T-cell (primary cell): ENCODE measurements at regions not wholly inside any gene's neighbourhood (a gene's known extent, or its start where the extent isn't known, plus 50 kb on each side); places are given as distances from the start of the nearest gene placed in this dataset.

Experiments used
- ATAC-seq, 4 experiments: fragments of 200-7000 bp in 3 of 4; fragments of 150-1000 bp in 1 of 4; cut with Tn5 transposase; replicated peaks in 1 of 4; 1 replicate in 3 of 4; 2 replicates in 1 of 4; pipeline ENCODE4 v1.10.0; 2021; ENCODE audit warnings: moderate library complexity in 3 of 4, mild to moderate bottlenecking in 2 of 4, moderate number of reproducible peaks in 1 of 4
- CTCF ChIA-PET, 2 donors: fragments of 300-600 bp; sonication (Branson Sonifier 250); formaldehyde crosslinking; loops; one replicate each; lab custom pipeline; 2022; ENCODE audit warnings: antibody characterized with exemption in 2 of 2; lab: Charles Lee
- POLR2A ChIA-PET, 2 donors: fragments of 300-600 bp; sonication (Branson Sonifier 250); formaldehyde crosslinking; loops; one replicate each; lab custom pipeline; 2022; ENCODE audit warnings: antibody characterized with exemption in 2 of 2; lab: Charles Lee
- DNase-seq, 35 experiments: peaks; one replicate each; pipeline versions ENCODE4 v3.0.0 to v3.0.0-alpha.2; 2013 to 2023
- H3K27ac ChIP-seq: one replicate; pipeline ENCODE4 v1.5.1; 2013; ENCODE audit warnings: low read length
- H3K27me3 ChIP-seq, 2 experiments: replicated peaks in 1 of 2; 1 replicate in 1 of 2; 2 replicates in 1 of 2; pipeline versions ENCODE4 v1.6.1 to v1.7.0; 2013; ENCODE audit warnings: low read length in 1 of 2, mixed read lengths in 1 of 2; ENCODE audit not compliant: control insufficient read depth in 2 of 2, insufficient read depth in 2 of 2; ENCODE audit errors: extremely low read depth in 1 of 2
- H3K36me3 ChIP-seq, 2 donors: 1 replicate in 1 of 2; 2 replicates in 1 of 2; pipeline versions ENCODE4 v1.6.1 to v1.7.0; 2013; ENCODE audit warnings: low read length in 1 of 2; ENCODE audit not compliant: control insufficient read depth in 2 of 2, insufficient read depth in 1 of 2; ENCODE audit errors: extremely low read depth in 1 of 2
- H3K4me1 ChIP-seq, 2 experiments: 1 replicate in 1 of 2; 2 replicates in 1 of 2; pipeline versions ENCODE4 v1.6.1 to v1.7.0; 2013; ENCODE audit warnings: low read length in 2 of 2, mixed read lengths in 1 of 2; ENCODE audit not compliant: insufficient read depth in 2 of 2, control insufficient read depth in 1 of 2; ENCODE audit errors: extremely low read depth in 1 of 2
- H3K4me3 ChIP-seq, 2 donors: 1 replicate in 1 of 2; 2 replicates in 1 of 2; pipeline versions ENCODE4 v1.5.1 to v1.7.0; 2013; ENCODE audit warnings: mild to moderate bottlenecking in 2 of 2, low read length in 1 of 2, moderate library complexity in 1 of 2; ENCODE audit not compliant: control insufficient read depth in 1 of 2; ENCODE audit errors: extremely low read depth in 1 of 2
- H3K9me3 ChIP-seq: 2 replicates; pipeline ENCODE4 v1.7.0; 2013
- H3K27ac Mint-ChIP-seq, 2 donors: one replicate each; pipeline ENCODE4 v1.8.0; 2020 to 2021; ENCODE audit warnings: mild to moderate bottlenecking in 2 of 2, mixed read lengths in 2 of 2
- H3K27me3 Mint-ChIP-seq, 2 donors: one replicate each; pipeline ENCODE4 v1.8.0; 2021 to 2022; ENCODE audit warnings: mixed read lengths in 2 of 2
- H3K36me3 Mint-ChIP-seq: one replicate; pipeline ENCODE4 v1.8.0; 2021; ENCODE audit warnings: mixed read lengths
- H3K4me1 Mint-ChIP-seq, 3 donors: one replicate each; pipeline ENCODE4 v1.8.0; 2020 to 2022; ENCODE audit warnings: mixed read lengths in 3 of 3, mild to moderate bottlenecking in 1 of 3
- H3K4me3 Mint-ChIP-seq, 3 donors: one replicate each; pipeline ENCODE4 v1.8.0; 2020 to 2022; ENCODE audit warnings: mild to moderate bottlenecking in 3 of 3, mixed read lengths in 3 of 3, moderate library complexity in 3 of 3
- H3K9me3 Mint-ChIP-seq, 3 donors: one replicate each; pipeline ENCODE4 v1.8.0; 2020 to 2022; ENCODE audit warnings: mixed read lengths in 3 of 3
- WGBS: methylation state at CpG from one replicate; pipeline ENCODE4 v1.1.5; 2013; ENCODE audit warnings: missing lambda C conversion rate; ENCODE audit not compliant: insufficient coverage; 5-methylcytosine and 5-hydroxymethylcytosine counted together

DNA sequence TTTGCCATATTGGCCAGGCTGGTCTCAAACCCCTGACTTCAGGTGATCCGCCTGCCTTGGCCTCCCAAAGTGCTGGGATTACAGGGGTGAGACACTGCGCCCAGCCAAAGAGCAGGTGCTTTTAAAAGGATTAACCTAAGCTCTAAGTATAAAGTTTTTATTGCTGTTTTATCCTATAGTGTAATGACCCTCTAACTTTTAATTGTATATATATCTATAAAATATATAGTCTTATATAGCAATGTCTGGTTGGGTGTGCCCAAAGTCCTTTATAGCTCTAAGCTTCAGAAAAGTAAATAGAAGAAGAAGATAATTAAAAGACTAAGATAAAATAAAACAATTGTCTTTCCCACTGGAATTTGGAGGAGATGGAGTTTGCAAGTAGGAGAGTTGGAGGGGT, 73.8 kb upstream of the ATP5PO start:
- Mint-ChIP-seq H3K4me3 (no peak overlapping the region), H3K27ac (no peak overlapping the region), H3K9me3 (peaks cover 0 to 11% (median 0%) of the 10 kb centered on the region in 3 donors), H3K4me1 (peaks cover 18 to 37% (median 28%) of the 10 kb centered on the region in 3 donors), H3K27me3 (no peaks in the 10 kb centered on the region), H3K36me3 (peaks cover 2% of the 10 kb centered on the region)
- Histone ChIP-seq H3K4me1 (peaks cover 0 to 16% of the 10 kb centered on the region in 2 experiments), H3K27ac (no peak overlapping the region), H3K27me3 (peaks cover 0 to 3% of the 10 kb centered on the region in 2 experiments), H3K4me3 (no peak overlapping the region), H3K9me3 (no peaks in the 10 kb centered on the region), H3K36me3 (no peaks in the 10 kb centered on the region)
- ChIA-PET POLR2A (interaction anchor here in 1 of 2 donors (0.6 kb wide), 1 partner anchor 433 kb away, joined by 3 read pairs; no protein-coding TSS in a partner anchor), CTCF (interaction anchor here in 1 of 2 donors (0.6 to 0.7 kb wide), 3 partner anchors 40 to 1947 kb away, joined by 3 to 4 read pairs (median 3); no protein-coding TSS in a partner anchor)
- no peak for DNase-seq
- no CpG with 5 or more reads among the region's 2 CpGs for WGBS
- no peak for ATAC-seq

GRCh38 chr21:33988237-33989017, 72.8 kb upstream of the ATP5PO start:
- Histone ChIP-seq H3K36me3 (no peaks in the 10 kb centered on the region), H3K27ac (no peak overlapping the region), H3K27me3 (peaks cover 0 to 6% of the 10 kb centered on the region in 2 experiments), H3K4me3 (no peak overlapping the region), H3K4me1 (peaks cover 0 to 16% of the 10 kb centered on the region in 2 experiments), H3K9me3 (no peaks in the 10 kb centered on the region)
- peaks cover 2% of the 10 kb centered on the region for H3K36me3 Mint-ChIP-seq
- no peak for DNase-seq
- no peaks in the 10 kb centered on the region for H3K27me3 Mint-ChIP-seq
- POLR2A ChIA-PET: interaction anchor here (0.6 kb wide), 2 partner anchors 42 to 147 kb away, joined by 4 read pairs; no protein-coding TSS in a partner anchor
- ATAC-seq: no peak
- no peak overlapping the region for H3K27ac Mint-ChIP-seq
- WGBS: 88% methylated on average over 5 of the region's 10 CpGs
- CTCF ChIA-PET: interaction anchor here in 1 of 2 donors (0.6 kb wide), 1 partner anchor 21 kb away, joined by 4 read pairs; no protein-coding TSS in a partner anchor
- peaks cover 0 to 5% (median 0%) of the 10 kb centered on the region in 3 donors for H3K9me3 Mint-ChIP-seq
- peaks cover 12 to 33% (median 22%) of the 10 kb centered on the region in 3 donors for H3K4me1 Mint-ChIP-seq
- H3K4me3 Mint-ChIP-seq: no peak overlapping the region

DNA sequence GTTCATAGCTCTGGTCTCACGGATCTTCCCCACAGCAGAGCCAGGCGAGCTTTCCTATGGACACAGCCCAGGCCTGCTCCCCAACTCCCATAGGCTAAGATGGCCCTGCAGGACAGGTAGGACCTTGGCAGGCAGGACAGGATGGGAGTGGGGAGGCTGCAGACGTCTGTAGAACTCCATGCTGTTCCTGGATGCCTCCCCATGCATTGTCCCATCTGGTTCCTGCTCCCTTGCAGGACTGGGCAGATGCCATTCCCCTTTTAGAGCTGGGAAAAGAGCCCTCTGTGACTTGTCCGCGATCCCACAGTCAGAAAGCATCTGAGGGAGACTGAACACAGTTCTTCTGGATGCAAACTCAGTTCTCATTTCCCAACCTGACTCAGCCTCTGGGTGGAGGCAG, 71.9 kb upstream of the ATP5PO start:
- H3K9me3 Mint-ChIP-seq: peaks cover 0 to 3% (median 0%) of the 10 kb centered on the region in 3 donors
- peaks cover 0 to 6% of the 10 kb centered on the region in 2 experiments for H3K27me3 ChIP-seq
- H3K36me3 Mint-ChIP-seq: peaks cover 2% of the 10 kb centered on the region
- no peaks in the 10 kb centered on the region for H3K36me3 ChIP-seq
- POLR2A ChIA-PET: interaction anchor here in 1 of 2 donors (0.6 kb wide), 1 partner anchor 106 kb away, joined by 3 read pairs; no protein-coding TSS in a partner anchor
- H3K4me1 Mint-ChIP-seq: peaks cover 15 to 36% (median 23%) of the 10 kb centered on the region in 3 donors
- no peak overlapping the region for H3K4me3 Mint-ChIP-seq
- H3K4me3 ChIP-seq: no peak overlapping the region
- WGBS: 100% methylated on average over 3 of the region's 5 CpGs
- CTCF ChIA-PET: interaction anchor here (0.6 to 1.4 kb wide), 2 partner anchors 20 to 64 kb away, joined by 4 to 5 read pairs; no protein-coding TSS in a partner anchor
- DNase-seq: no peak
- no peaks in the 10 kb centered on the region for H3K9me3 ChIP-seq
- no peaks in the 10 kb centered on the region for H3K27me3 Mint-ChIP-seq
- ATAC-seq: no peak
- no peak overlapping the region for H3K27ac Mint-ChIP-seq
- H3K27ac ChIP-seq: no peak overlapping the region
- H3K4me1 ChIP-seq: peaks cover 0 to 16% of the 10 kb centered on the region in 2 experiments

DNA sequence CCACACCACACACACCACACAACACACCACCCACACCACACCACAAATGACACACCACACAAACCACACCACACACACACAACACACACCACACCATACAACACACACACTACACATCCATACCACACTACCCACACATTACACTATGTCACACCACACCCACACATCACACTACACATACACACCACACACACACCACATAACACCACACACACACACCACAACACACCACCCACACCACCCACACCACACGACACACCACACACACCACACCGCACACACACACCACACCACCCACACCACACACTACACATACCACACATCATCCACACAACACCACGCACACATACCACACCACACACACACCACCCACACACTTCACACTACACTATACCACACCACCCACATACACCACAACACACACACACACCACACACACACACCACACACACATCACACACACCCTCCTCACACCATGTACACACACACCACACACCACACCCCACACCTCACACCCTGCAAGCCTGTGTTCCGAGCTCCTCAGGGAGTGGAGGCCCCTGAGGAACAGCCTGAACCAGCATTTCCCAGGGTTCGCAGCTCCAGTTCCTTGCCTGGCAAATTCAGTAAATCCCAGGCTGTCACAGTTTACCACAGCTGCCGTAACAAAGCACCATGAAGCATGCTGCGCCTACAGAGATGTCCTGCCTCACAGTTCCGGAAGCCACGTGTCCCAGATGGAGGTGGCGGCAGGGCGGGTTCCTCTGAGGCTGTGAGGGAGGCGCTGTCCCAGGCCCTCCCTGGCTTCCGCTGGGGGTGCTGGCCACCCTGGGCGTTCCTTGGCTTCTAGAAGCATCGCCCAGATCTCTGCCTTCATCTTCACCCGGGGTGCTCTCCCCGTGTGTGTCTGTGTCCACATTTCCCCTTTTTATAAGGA, 69.8 kb upstream of the ATP5PO start:
- ChIA-PET CTCF (interaction anchor here in 1 of 2 donors (0.6 kb wide), 1 partner anchor 137 kb away, joined by 3 read pairs; no protein-coding TSS in a partner anchor), POLR2A (no interaction called here)
- Histone ChIP-seq H3K36me3 (no peaks in the 10 kb centered on the region), H3K4me3 (no peak overlapping the region), H3K9me3 (no peaks in the 10 kb centered on the region), H3K27me3 (peaks cover 0 to 6% of the 10 kb centered on the region in 2 experiments), H3K27ac (no peak overlapping the region), H3K4me1 (peaks cover 0 to 16% of the 10 kb centered on the region in 2 experiments)
- DNase-seq (no peak), ATAC-seq (no peak)
- Mint-ChIP-seq H3K4me1 (peaks cover 24 to 42% (median 30%) of the 10 kb centered on the region in 3 donors), H3K36me3 (peaks cover 2% of the 10 kb centered on the region), H3K27ac (peak overlapping the region in 1 of 2 donors; percentile 22), H3K4me3 (no peak overlapping the region), H3K27me3 (no peaks in the 10 kb centered on the region), H3K9me3 (no peaks in the 10 kb centered on the region)
- WGBS: 79% methylated on average over 15 of the region's 17 CpGs

DNA sequence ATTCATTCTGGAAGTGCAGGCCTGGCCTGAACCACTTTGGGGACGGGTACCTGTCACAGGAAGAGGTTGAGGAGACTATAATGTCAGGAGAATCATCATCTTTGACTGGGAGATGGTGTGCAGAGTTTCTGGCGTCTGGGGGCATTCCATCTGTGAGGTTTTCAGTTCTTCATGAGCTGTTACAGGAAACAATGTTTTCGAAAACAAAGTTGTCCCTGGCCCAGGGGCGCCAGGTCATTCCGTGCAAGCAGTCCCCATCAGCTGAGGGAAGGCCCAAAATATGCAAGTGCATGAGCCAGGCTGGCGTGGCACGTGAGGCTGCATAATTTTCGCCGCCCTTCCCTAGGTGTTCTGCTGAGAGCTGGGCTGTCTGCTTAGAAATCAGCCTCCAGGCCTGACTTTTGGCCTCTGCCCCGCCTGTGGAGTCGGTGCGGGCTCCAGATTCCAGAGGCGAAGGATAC, 68.4 kb upstream of the ATP5PO start:
- Histone ChIP-seq H3K27me3 (peaks cover 0 to 6% of the 10 kb centered on the region in 2 experiments), H3K9me3 (no peaks in the 10 kb centered on the region), H3K27ac (no peak overlapping the region), H3K4me3 (no peak overlapping the region), H3K36me3 (no peaks in the 10 kb centered on the region), H3K4me1 (peaks cover 0 to 16% of the 10 kb centered on the region in 2 experiments)
- WGBS: 87% methylated on average over 11 of the region's 13 CpGs
- ChIA-PET CTCF (no interaction called here), POLR2A (interaction anchor here in 1 of 2 donors (0.7 kb wide), 1 partner anchor 184 kb away, joined by 3 read pairs; no protein-coding TSS in a partner anchor)
- ATAC-seq: no peak
- no peak overlapping the region for H3K4me3 Mint-ChIP-seq
- H3K36me3 Mint-ChIP-seq: peaks cover 2% of the 10 kb centered on the region
- H3K27me3 Mint-ChIP-seq: no peaks in the 10 kb centered on the region
- H3K4me1 Mint-ChIP-seq: peaks cover 26 to 42% (median 33%) of the 10 kb centered on the region in 3 donors
- H3K27ac Mint-ChIP-seq: no peak overlapping the region
- DNase-seq: no peak
- no peaks in the 10 kb centered on the region for H3K9me3 Mint-ChIP-seq
